ENCODE measurements at regions not wholly inside any gene's neighbourhood (a gene's known extent, or its start where the extent isn't known, plus 50 kb on each side); places are given as distances from the start of the nearest gene placed in this dataset.

DNA sequence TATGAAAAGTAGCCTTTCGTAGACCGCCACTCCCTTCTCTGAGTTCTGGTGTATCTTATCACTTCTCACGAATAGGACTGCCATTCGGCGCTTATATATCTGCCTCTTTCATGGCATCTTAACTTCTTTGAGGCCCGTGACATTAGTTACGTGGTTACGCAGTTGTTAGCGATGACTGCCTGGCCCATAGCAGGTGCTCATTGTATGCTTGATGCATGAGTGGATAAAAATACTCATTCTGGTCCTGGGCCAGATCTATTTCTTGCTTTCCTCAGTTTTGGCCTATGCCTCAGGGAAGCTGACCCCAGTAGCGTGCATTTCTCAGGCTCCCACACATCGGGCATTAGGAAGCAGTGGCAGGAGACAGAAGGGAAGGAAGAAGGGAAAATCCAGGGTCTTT lies 60.7 kb upstream of the PITX2 start:
- no peaks in the 10 kb centered on the region for H3K27me3 ChIP-seq (ENCODE audit: control insufficient read depth, insufficient read depth, low read length, poor library complexity, severe bottlenecking)
- H3K27ac Mint-ChIP-seq: no peak overlapping the region
- peaks cover 22% of the 10 kb centered on the region for H3K4me1 Mint-ChIP-seq

GRCh38 chr4:110702326-110702725 lies 79.4 kb upstream of the PITX2 start:
- Histone ChIP-seq H3K27ac (ENCODE audit: low read depth, low read length) (no peak overlapping the region), H3K4me3 (ENCODE audit: low read length) (no peak overlapping the region), H3K9ac (ENCODE audit: extremely low read depth, low read length, poor library complexity, severe bottlenecking) (no peak overlapping the region), H3K27me3 (ENCODE audit: control insufficient read depth, insufficient read depth, low read length, poor library complexity, severe bottlenecking) (peaks cover 45% of the 10 kb centered on the region), H3K36me3 (ENCODE audit: control insufficient read depth, insufficient read depth, low read length) (no peaks in the 10 kb centered on the region), H3K4me1 (ENCODE audit: control insufficient read depth, insufficient read depth, low read length) (no peaks in the 10 kb centered on the region), H3K9me3 (ENCODE audit: control insufficient read depth, low read length) (no peaks in the 10 kb centered on the region)
- TF ChIP-seq CTCF (conservative IDR thresholded peaks at IDR 0.05): peak; percentile 47
- no peak overlapping the region for H3K27ac Mint-ChIP-seq
- WGBS, 2 experiments (ENCODE audit: insufficient coverage in 1 of 2, insufficient read length in 1 of 2): 77 to 83% methylated on average over 6 of the region's 6 CpGs
- peaks cover 47% of the 10 kb centered on the region for H3K27me3 Mint-ChIP-seq (ENCODE audit: insufficient read depth)
- no peaks in the 10 kb centered on the region for H3K9me3 Mint-ChIP-seq
- peak; percentile 59 for DNase-seq
- H3K4me1 Mint-ChIP-seq: peaks cover 15% of the 10 kb centered on the region
- no peaks in the 10 kb centered on the region for H3K36me3 Mint-ChIP-seq (ENCODE audit: low read depth)
- no peak overlapping the region for H3K4me3 Mint-ChIP-seq

More for the DNA sequence above, 60.7 kb upstream of the PITX2 start:
- no peak overlapping the region for H3K27ac ChIP-seq (ENCODE audit: low read depth, low read length)
- TF ChIP-seq CTCF (conservative IDR thresholded peaks at IDR 0.05): no peak
- DNase-seq: no peak
- H3K9me3 ChIP-seq (ENCODE audit: control insufficient read depth, low read length): no peaks in the 10 kb centered on the region
- WGBS, 2 experiments (ENCODE audit: insufficient coverage in 1 of 2, insufficient read length in 1 of 2): 95 to 98% methylated on average over 10 to 11 of the region's 11 CpGs
- H3K4me1 ChIP-seq (ENCODE audit: control insufficient read depth, insufficient read depth, low read length): no peaks in the 10 kb centered on the region
- no peaks in the 10 kb centered on the region for H3K36me3 ChIP-seq (ENCODE audit: control insufficient read depth, insufficient read depth, low read length)
- peaks cover 22% of the 10 kb centered on the region for H3K27me3 Mint-ChIP-seq (ENCODE audit: insufficient read depth)
- H3K9ac ChIP-seq (ENCODE audit: extremely low read depth, low read length, poor library complexity, severe bottlenecking): no peak overlapping the region
- H3K36me3 Mint-ChIP-seq (ENCODE audit: low read depth): no peaks in the 10 kb centered on the region
- no peak overlapping the region for H3K4me3 Mint-ChIP-seq
- no peaks in the 10 kb centered on the region for H3K9me3 Mint-ChIP-seq
- no peak overlapping the region for H3K4me3 ChIP-seq (ENCODE audit: low read length)

DNA sequence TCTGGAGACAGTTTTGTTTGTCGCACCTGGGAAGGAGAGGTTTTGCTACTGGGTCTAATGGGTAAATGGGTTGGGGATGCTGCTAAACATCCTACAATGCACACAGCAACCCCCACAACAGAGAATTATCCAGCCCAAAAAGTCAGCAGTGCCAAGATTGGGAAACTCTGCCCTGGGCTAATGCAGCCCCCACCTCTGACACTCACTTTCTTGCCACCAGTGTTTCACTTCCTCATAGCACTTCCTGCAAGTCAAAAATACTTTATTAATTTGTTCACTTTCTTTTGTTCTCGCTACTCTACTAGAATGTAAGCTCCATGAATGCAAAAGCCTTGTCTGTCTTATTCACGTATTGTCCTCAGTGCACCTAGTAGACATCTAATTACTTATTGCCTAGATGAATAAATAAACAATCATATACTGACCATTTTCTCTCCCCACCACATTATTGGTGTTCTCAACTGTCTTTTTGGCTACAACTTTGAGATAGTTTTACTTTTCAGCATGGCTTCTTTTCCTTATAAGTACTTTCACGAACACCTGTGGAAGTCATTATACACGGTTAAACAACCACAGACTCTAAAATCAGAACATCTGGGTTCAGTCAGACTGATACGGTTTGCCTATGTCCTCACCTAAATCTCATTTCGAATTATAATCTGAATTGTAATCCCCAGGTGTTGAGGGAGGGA lies 82.0 kb upstream of the PITX2 start:
- Mint-ChIP-seq H3K27me3 (ENCODE audit: insufficient read depth) (peaks cover 46% of the 10 kb centered on the region), H3K9me3 (no peaks in the 10 kb centered on the region), H3K4me3 (no peak overlapping the region), H3K4me1 (peaks cover 15% of the 10 kb centered on the region), H3K36me3 (ENCODE audit: low read depth) (no peaks in the 10 kb centered on the region), H3K27ac (no peak overlapping the region)
- 90 to 93% methylated on average over 5 to 7 of the region's 7 CpGs for WGBS, 2 experiments (ENCODE audit: insufficient coverage in 1 of 2, insufficient read length in 1 of 2)
- no peaks in the 10 kb centered on the region for H3K4me1 ChIP-seq (ENCODE audit: control insufficient read depth, insufficient read depth, low read length)
- no peak for TF ChIP-seq CTCF (conservative IDR thresholded peaks at IDR 0.05)
- H3K27ac ChIP-seq (ENCODE audit: low read depth, low read length): no peak overlapping the region
- H3K36me3 ChIP-seq (ENCODE audit: control insufficient read depth, insufficient read depth, low read length): no peaks in the 10 kb centered on the region
- no peaks in the 10 kb centered on the region for H3K9me3 ChIP-seq (ENCODE audit: control insufficient read depth, low read length)
- no peak overlapping the region for H3K9ac ChIP-seq (ENCODE audit: extremely low read depth, low read length, poor library complexity, severe bottlenecking)
- peaks cover 40% of the 10 kb centered on the region for H3K27me3 ChIP-seq (ENCODE audit: control insufficient read depth, insufficient read depth, low read length, poor library complexity, severe bottlenecking)
- no peak for DNase-seq
- H3K4me3 ChIP-seq (ENCODE audit: low read length): no peak overlapping the region
